GM23248 (cell line): ENCODE measurements at regions not wholly inside any gene's neighbourhood (a gene's known extent, or its start where the extent isn't known, plus 50 kb on each side); places are given as distances from the start of the nearest gene placed in this dataset.

Experiments used
- DNase-seq: peaks from one replicate; pipeline ENCODE4 v3.0.0-alpha.2; 2015
- H2AFZ ChIP-seq: fragments of 200-600 bp; sonication (generic); 2 replicates; pipeline ENCODE4 v1.6.1; 2016; ENCODE audit warnings: antibody characterized with exemption
- H3F3A ChIP-seq: fragments of 200-600 bp; sonication (generic); 2 replicates; pipeline ENCODE4 v1.6.1; 2016; ENCODE audit warnings: mild to moderate bottlenecking, antibody characterized with exemption, mixed run types; ENCODE audit not compliant: insufficient read depth
- H3K27ac ChIP-seq: fragments of 200-600 bp; sonication (generic); 2 replicates; pipeline ENCODE4 v1.5.1; 2016; ENCODE audit warnings: mild to moderate bottlenecking
- H3K27me3 ChIP-seq: fragments of 200-600 bp; sonication (generic); replicated peaks from 2 replicates; pipeline ENCODE4 v1.6.1; 2016; ENCODE audit warnings: mild to moderate bottlenecking; ENCODE audit not compliant: insufficient read depth
- H3K36me3 ChIP-seq: fragments of 200-600 bp; sonication (generic); 2 replicates; pipeline ENCODE4 v1.6.1; 2016; ENCODE audit warnings: low read depth, mild to moderate bottlenecking
- H3K4me1 ChIP-seq: fragments of 200-600 bp; sonication (generic); 2 replicates; pipeline ENCODE4 v1.6.1; 2016; ENCODE audit warnings: mild to moderate bottlenecking; ENCODE audit not compliant: insufficient read depth
- H3K4me2 ChIP-seq: fragments of 200-600 bp; sonication (generic); one replicate; pipeline ENCODE4 v1.6.1; 2016; ENCODE audit warnings: mild to moderate bottlenecking; ENCODE audit not compliant: unreplicated experiment
- H3K4me3 ChIP-seq: fragments of 200-600 bp; sonication (generic); 2 replicates; pipeline ENCODE4 v1.5.1; 2016; ENCODE audit warnings: mild to moderate bottlenecking
- H3K79me2 ChIP-seq: fragments of 200-600 bp; sonication (generic); 2 replicates; pipeline ENCODE4 v1.6.1; 2016; ENCODE audit warnings: mild to moderate bottlenecking; ENCODE audit not compliant: insufficient read depth
- H3K9ac ChIP-seq: fragments of 200-600 bp; sonication (generic); 2 replicates; pipeline ENCODE4 v1.6.1; 2016; ENCODE audit warnings: mild to moderate bottlenecking
- H3K9me2 ChIP-seq: fragments of 200-600 bp; sonication (generic); 2 replicates; pipeline ENCODE4 v1.6.1; 2016; ENCODE audit warnings: mixed run types, mild to moderate bottlenecking, moderate library complexity; ENCODE audit not compliant: insufficient read depth
- H3K9me3 ChIP-seq: fragments of 200-600 bp; sonication (generic); one replicate; pipeline ENCODE4 v1.6.1; 2017; ENCODE audit warnings: low read depth
- H4K20me1 ChIP-seq: fragments of 200-600 bp; sonication (generic); 2 replicates; pipeline ENCODE4 v1.6.0; 2016; ENCODE audit not compliant: insufficient read depth
- EZH2 ChIP-seq: fragments of 200-600 bp; sonication (generic); IDR thresholded peaks from 2 replicates; pipeline ENCODE4 v1.6.1; 2018; ENCODE audit warnings: antibody characterized with exemption, mild to moderate bottlenecking; ENCODE audit not compliant: insufficient read depth, poor library complexity, severe bottlenecking
- EZH2phosphoT487 ChIP-seq: fragments of 200-600 bp; sonication (generic); IDR thresholded peaks from 2 replicates; pipeline ENCODE4 v1.6.1; 2018; ENCODE audit warnings: antibody characterized with exemption, moderate library complexity, mild to moderate bottlenecking, low read depth; ENCODE audit not compliant: insufficient read depth
- WGBS, 2 experiments: methylation state at CpG; one replicate each; pipeline ENCODE4 v1.1.6; 2015 to 2017; ENCODE audit warnings: low lambda C conversion rate in 2 of 2, low coverage in 1 of 2; ENCODE audit errors: missing lambda C conversion rate in 2 of 2; 5-methylcytosine and 5-hydroxymethylcytosine counted together
- in situ Hi-C: fragments of 300-500 bp; cut with MboI; formaldehyde crosslinking; loops from 2 replicates; pipeline ENCODE4 v1.15.0; 2020

DNA sequence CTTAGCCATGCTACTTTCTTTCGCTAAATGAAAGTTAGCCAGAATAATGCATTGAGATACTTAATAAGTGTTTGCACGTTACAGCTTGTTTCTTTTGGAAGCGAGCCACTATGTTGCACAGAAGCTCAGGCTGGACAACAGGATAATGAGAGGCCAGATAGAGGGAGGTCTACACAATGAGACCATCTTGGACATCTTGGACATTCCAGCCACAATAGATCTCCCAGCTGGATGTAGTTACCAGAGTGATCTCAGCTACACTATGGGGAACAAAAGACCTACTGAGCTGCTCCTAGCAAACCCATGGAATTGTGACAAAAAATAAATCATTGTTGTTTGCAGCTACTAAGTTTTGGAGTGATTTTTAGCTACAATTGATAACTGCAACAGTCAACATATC is 540.1 kb upstream of the SEMA6D start:
- Histone ChIP-seq H3K4me3 (no peak overlapping the region), H3K4me2 (no peak overlapping the region), H3K27ac (no peak overlapping the region), H2AFZ (no peak overlapping the region), H3K36me3 (no peaks in the 10 kb centered on the region), H3K9me2 (no peaks in the 10 kb centered on the region), H3K4me1 (no peaks in the 10 kb centered on the region), H3K9ac (no peak overlapping the region), H3F3A (no peaks in the 10 kb centered on the region), H3K79me2 (no peaks in the 10 kb centered on the region), H4K20me1 (no peaks in the 10 kb centered on the region), H3K27me3 (no peaks in the 10 kb centered on the region), H3K9me3 (no peaks in the 10 kb centered on the region)
- DNase-seq: no peak
- TF ChIP-seq EZH2phosphoT487 (no peak), EZH2 (no peak)
- in situ Hi-C loops: loop anchor here (25.0 kb wide), 1 partner anchor 1085 kb away; no protein-coding TSS in a partner anchor
- 43% methylated on average over 3 of the region's 3 CpGs for WGBS, 2 experiments

DNA sequence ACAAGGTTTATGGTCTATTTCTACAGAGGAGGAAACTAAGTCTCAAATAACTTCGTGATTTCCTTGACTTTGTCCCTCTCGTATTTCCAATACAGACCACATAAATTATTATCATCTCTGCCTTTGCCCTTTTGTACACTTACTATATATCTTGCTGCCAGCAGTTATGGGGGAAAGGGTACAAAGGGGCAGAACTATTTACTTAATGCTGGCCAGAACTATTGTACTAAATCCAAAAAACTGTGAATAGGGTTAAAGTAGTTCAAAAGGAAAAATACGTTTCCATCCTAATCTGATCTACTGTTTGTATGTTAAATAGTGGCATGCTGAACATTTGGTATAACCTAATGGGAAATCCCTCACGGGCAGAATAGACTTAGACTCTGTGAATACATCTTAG is 537.3 kb upstream of the SEMA6D start:
- in situ Hi-C loops: loop anchor here (25.0 kb wide), 1 partner anchor 1082 kb away; no protein-coding TSS in a partner anchor
- Histone ChIP-seq H2AFZ (no peak overlapping the region), H3K4me1 (no peaks in the 10 kb centered on the region), H3K27ac (no peak overlapping the region), H3K27me3 (peaks cover 28% of the 10 kb centered on the region), H3K36me3 (no peaks in the 10 kb centered on the region), H3F3A (no peaks in the 10 kb centered on the region), H3K9me3 (no peaks in the 10 kb centered on the region), H3K4me3 (no peak overlapping the region), H4K20me1 (no peaks in the 10 kb centered on the region), H3K9ac (no peak overlapping the region), H3K79me2 (no peaks in the 10 kb centered on the region), H3K4me2 (no peak overlapping the region), H3K9me2 (no peaks in the 10 kb centered on the region)
- 6 to 8% methylated on average over 4 of the region's 4 CpGs for WGBS, 2 experiments
- TF ChIP-seq EZH2 (no peak), EZH2phosphoT487 (no peak)
- DNase-seq: no peak

DNA sequence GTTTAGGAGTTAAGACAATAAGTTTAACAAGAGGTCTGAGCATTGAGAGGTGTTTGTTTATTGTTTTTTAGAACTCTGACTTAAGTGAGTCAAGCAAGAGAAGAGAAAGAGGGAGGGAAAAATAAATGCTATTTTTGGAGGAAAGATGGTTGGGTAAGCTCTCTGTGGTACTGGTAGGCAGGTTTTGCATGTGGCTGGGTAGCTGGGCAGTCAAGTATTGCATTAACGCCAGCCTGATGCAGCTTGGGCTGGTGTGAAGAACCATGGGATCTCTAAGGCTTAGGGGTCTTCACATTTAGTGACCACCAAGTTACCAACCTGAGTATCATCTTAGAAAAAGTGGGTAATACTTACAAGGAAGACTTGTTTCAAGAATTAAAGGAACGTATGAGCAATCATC is 534.5 kb upstream of the SEMA6D start:
- Histone ChIP-seq H3K4me1 (no peaks in the 10 kb centered on the region), H4K20me1 (no peaks in the 10 kb centered on the region), H2AFZ (no peak overlapping the region), H3K27ac (no peak overlapping the region), H3K9me3 (no peaks in the 10 kb centered on the region), H3K79me2 (no peaks in the 10 kb centered on the region), H3K4me2 (no peak overlapping the region), H3K36me3 (no peaks in the 10 kb centered on the region), H3F3A (no peaks in the 10 kb centered on the region), H3K27me3 (peaks cover 49% of the 10 kb centered on the region), H3K9ac (no peak overlapping the region), H3K9me2 (no peaks in the 10 kb centered on the region), H3K4me3 (no peak overlapping the region)
- 36 to 49% methylated on average over 2 of the region's 2 CpGs for WGBS, 2 experiments
- in situ Hi-C loops: loop anchor here (25.0 kb wide), 1 partner anchor 1079 kb away; no protein-coding TSS in a partner anchor
- DNase-seq: no peak
- TF ChIP-seq EZH2: no peak

DNA sequence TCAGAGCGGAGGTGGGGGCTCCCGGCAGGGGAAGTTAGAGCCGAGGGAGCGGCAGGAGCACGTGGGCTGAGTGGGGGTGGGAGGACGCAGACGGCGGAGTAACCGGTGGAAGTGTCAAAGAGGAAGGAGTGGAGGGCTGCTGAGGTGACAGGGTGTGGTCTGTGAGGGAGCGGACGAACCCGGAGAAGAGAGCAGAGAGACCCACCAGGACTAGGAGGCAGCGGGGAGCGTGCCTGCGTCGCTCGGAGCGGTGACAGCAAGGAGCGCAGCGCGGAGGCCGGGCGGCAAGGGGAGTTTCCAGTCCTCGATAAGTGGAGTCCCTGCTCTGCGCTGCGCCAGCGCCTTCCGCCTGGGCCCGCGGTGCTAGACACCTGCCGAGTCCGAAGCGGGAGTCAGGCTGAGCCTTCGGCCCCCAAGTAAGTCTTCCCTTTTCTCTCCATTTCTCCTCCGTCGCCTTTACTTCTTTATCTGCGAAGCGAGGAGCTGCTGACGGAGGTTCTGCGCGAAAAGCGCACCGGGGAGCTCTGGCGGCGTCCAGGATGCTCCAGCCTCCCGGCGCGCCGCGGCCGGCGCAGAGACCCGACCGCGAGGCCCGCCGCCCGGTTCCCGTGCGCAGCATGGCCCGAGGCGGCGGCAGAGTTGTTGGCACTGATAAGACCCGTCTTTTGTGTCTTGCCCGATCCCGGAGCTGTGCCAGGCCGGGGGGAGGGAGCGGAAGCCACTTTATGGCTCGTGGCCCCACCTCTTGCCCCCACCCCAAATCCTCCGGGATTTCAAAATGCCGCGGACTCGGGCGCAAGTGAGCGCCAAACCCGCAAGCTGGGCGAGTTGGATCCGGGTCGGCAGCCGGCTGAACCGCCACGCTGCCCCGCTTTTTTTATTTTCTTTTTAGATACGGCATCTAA is 533.0 kb upstream of the SEMA6D start:
- no peaks in the 10 kb centered on the region for H4K20me1 ChIP-seq
- H3K9ac ChIP-seq: no peak overlapping the region
- in situ Hi-C loops: loop anchor here (25.0 kb wide), 1 partner anchor 1078 kb away; no protein-coding TSS in a partner anchor
- H3K4me1 ChIP-seq: no peaks in the 10 kb centered on the region
- H3K9me3 ChIP-seq: no peaks in the 10 kb centered on the region
- H3K27ac ChIP-seq: no peak overlapping the region
- WGBS, 2 experiments: 2% methylated on average over 84 of the region's 84 CpGs
- peak overlapping the region; percentile 60 for H3K4me3 ChIP-seq
- peak; percentile 30 for DNase-seq
- no peaks in the 10 kb centered on the region for H3K9me2 ChIP-seq
- peak overlapping the region; percentile 68 for H3K4me2 ChIP-seq
- H2AFZ ChIP-seq: peak overlapping the region; percentile 65
- peaks cover 49% of the 10 kb centered on the region for H3K27me3 ChIP-seq
- H3K36me3 ChIP-seq: no peaks in the 10 kb centered on the region
- TF ChIP-seq EZH2phosphoT487 (0 out of 2 replicates have a peak, but pooled peaks have one; percentile 27), EZH2 (peak; percentile 53)
- no peaks in the 10 kb centered on the region for H3K79me2 ChIP-seq
- no peaks in the 10 kb centered on the region for H3F3A ChIP-seq
